ENCODE measurements at regions not wholly inside any gene's neighbourhood (a gene's known extent, or its start where the extent isn't known, plus 50 kb on each side); places are given as distances from the start of the nearest gene placed in this dataset.

- no peak for TF ChIP-seq ZFP3 (CRISPR knock-in tag; IDR thresholded peaks at IDR 0.05)
- no peak for TF ChIP-seq ZC3H10 (CRISPR knock-in tag; IDR thresholded peaks at IDR 0.05)
- TF ChIP-seq ZNF565 (CRISPR knock-in tag; conservative IDR thresholded peaks at IDR 0.05; ENCODE audit: low read depth), result no peak
- TF ChIP-seq ZNF70 (CRISPR knock-in tag; IDR thresholded peaks at IDR 0.05), result no peak
- TF ChIP-seq RARB (CRISPR knock-in tag; IDR thresholded peaks at IDR 0.05), result no peak
- TF ChIP-seq ARNTL (CRISPR knock-in tag; IDR thresholded peaks at IDR 0.05; ENCODE audit: borderline replicate concordance, low read depth), result no peak
- no peak for TF ChIP-seq CREB5 (CRISPR knock-in tag; IDR thresholded peaks at IDR 0.05; ENCODE audit: low read depth)
- TF ChIP-seq PATZ1 (CRISPR knock-in tag; IDR thresholded peaks at IDR 0.05; ENCODE audit: borderline replicate concordance), result no peak
- TF ChIP-seq ESRRG (CRISPR knock-in tag; IDR thresholded peaks at IDR 0.05), result no peak
- TF ChIP-seq ZFP30 (CRISPR knock-in tag; IDR thresholded peaks at IDR 0.05), result no peak
These were observed 1055.8 kb downstream of the SLC6A15 start for GRCh38 chr12:83856803-83857202.

Measured in SK-N-SH treated with all-trans-retinoic acid at 6 μM for 48 hours (cell line).